ENCODE measurements at regions not wholly inside any gene's neighbourhood (a gene's known extent, or its start where the extent isn't known, plus 50 kb on each side); places are given as distances from the start of the nearest gene placed in this dataset.

GRCh38 chr12:107258780-107259179 is 165.4 kb upstream of the CRY1 start:
- H3K4me3 ChIP-seq (ENCODE audit: low read depth, low read length), result no peak overlapping the region
- no peak for DNase-seq (ENCODE audit: low read depth)
- no peak for TF ChIP-seq CTCF (IDR thresholded peaks at IDR 0.05; ENCODE audit: insufficient read depth, low read depth, low read length)

GRCh38 chr12:107263980-107264379 is 170.6 kb upstream of the CRY1 start:
- H3K4me3 ChIP-seq (ENCODE audit: low read depth, low read length), result no peak overlapping the region
- DNase-seq (ENCODE audit: low read depth), result no peak
- TF ChIP-seq CTCF (IDR thresholded peaks at IDR 0.05; ENCODE audit: insufficient read depth, low read depth, low read length), result no peak

- DNase-seq (ENCODE audit: low read depth), result no peak
- no peak for TF ChIP-seq CTCF (IDR thresholded peaks at IDR 0.05; ENCODE audit: insufficient read depth, low read depth, low read length)
- H3K4me3 ChIP-seq (ENCODE audit: low read depth, low read length), result no peak overlapping the region
Observed at GRCh38 chr12:107264667-107265066, 171.3 kb upstream of the CRY1 start.

GRCh38 chr12:107267604-107268003 is 174.3 kb upstream of the CRY1 start:
- no peak for TF ChIP-seq CTCF (IDR thresholded peaks at IDR 0.05; ENCODE audit: insufficient read depth, low read depth, low read length)
- no peak for DNase-seq (ENCODE audit: low read depth)
- H3K4me3 ChIP-seq (ENCODE audit: low read depth, low read length), result no peak overlapping the region

- H3K4me3 ChIP-seq (ENCODE audit: low read depth, low read length), result no peak overlapping the region
- no peak for DNase-seq (ENCODE audit: low read depth)
- TF ChIP-seq CTCF (IDR thresholded peaks at IDR 0.05; ENCODE audit: insufficient read depth, low read depth, low read length), result no peak
Observed at GRCh38 chr12:107271523-107271922, 178.2 kb upstream of the CRY1 start.

- no peak for DNase-seq (ENCODE audit: low read depth)
- TF ChIP-seq CTCF (IDR thresholded peaks at IDR 0.05; ENCODE audit: insufficient read depth, low read depth, low read length), result no peak
- no peak overlapping the region for H3K4me3 ChIP-seq (ENCODE audit: low read depth, low read length)
Observed at GRCh38 chr12:107275530-107275929, 182.2 kb upstream of the CRY1 start.

- TF ChIP-seq CTCF (IDR thresholded peaks at IDR 0.05; ENCODE audit: insufficient read depth, low read depth, low read length), result no peak
- no peak for DNase-seq (ENCODE audit: low read depth)
- no peak overlapping the region for H3K4me3 ChIP-seq (ENCODE audit: low read depth, low read length)
Observed at GRCh38 chr12:107277855-107278254, 184.5 kb upstream of the CRY1 start.

All from fibroblast of villous mesenchyme (primary cell).